GM21786 (cell line): ENCODE measurements at regions not wholly inside any gene's neighbourhood (a gene's known extent, or its start where the extent isn't known, plus 50 kb on each side); places are given as distances from the start of the nearest gene placed in this dataset.

ENCODE experiments used
- ATAC-seq: cut with Tn5 transposase; IDR thresholded peaks from one replicate; pipeline ENCODE4 v1.9.1; 2021; ENCODE audit not compliant: unreplicated experiment

DNA sequence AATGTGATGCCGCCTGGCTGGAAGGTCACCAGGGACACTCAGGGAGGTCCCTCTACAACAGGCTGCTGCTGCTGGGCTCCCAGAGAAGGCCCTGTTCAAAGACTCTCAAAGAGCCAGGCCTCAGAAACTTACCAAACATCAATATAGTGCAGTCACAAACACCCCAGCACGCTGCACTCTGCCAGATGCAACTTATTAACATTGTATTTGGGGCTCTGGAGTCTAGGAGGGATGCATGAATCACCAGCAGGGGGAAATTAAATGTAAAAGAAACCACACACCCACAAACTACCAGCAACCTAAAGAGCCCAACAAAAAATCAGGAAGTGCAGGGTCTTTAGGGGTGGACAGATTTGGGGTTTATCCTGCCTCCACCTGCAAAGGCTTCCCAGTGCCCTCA lies 74.6 kb upstream of the SPATA12 start:
- no peak for ATAC-seq

GRCh38 chr3:56985460-56985859 lies 75.0 kb upstream of the SPATA12 start:
- no peak for ATAC-seq

DNA sequence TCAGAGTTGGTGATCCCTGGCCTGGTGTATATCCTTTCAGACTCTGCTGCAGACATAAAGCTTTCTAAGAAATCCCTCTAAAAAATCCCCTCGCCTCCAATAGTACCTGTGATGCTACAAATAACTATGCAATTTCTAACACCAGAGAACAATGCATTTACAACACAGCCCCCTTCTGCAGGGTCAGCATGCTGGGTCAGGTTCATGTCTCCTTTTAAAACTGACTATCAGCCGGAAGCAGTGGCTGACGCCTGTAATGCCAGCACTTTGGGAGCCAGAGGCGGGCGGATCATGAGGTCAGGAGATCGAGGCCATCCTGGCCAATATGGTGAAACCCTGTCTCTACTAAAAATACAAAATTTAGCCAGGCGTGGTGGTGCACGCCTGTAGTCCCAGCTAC lies 77.0 kb upstream of the SPATA12 start:
- no peak for ATAC-seq

DNA sequence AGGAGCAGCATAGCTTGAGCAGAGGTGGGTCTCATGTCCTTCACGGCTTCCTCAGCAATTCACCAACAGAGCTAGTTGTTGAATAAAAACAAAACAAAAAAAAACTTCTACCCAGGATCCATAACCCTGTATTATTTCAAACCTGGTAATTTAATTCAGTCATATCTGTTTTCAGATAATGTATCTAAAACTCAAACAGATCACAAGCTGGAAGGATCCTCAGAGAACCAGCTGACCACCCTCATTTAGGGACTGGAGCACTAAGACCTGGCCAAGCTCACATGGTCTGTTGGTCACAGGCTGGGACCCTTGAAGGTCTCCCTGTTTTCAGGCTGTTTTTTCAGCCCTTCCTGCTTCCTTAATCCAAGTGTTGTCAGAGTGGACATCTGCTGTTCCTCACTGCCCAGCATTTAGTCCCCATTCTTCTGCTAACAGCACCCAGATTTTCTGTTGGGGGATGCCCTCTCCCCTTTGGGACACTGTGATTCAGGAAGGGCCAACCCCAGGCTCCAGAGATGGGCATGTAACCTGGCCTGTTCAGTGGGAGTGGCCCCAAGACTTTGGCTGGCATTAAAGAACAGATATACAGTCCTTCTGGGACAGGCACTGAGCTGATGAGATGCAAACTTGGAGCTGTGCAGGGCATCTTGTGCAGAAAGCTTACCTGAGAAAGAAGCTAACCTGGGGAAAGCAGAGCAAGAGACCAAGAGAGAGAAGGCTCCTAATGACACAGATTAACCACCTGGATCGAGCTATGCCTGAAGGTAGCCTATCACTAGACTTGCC lies 78.8 kb upstream of the SPATA12 start:
- no peak for ATAC-seq

DNA sequence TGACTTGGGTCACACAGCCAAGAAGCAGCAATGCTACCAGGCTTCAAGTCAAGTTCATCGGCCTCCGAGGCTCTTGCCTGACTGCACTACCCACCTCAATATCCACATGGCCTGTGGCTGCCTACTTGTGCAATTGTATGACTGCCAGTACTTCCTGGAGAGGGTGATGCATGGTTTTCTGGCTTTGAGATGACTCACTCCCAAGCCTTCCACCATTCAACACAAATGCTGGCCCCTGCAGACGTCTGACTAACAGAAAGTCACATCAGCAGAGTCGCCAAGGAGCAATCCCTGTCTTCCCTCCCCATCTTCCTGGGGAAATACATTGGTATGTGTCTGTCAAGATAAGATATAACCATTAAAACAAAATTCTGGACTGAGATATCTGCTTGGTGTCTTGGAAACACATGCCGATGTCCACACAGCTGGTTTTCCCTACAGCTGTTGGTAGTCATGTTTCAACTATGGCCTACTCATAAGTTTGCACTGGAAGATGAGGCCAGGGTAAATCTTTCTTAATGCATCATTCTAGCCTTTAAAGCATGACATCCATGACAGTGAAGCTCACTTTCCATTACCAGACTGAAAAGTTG lies 79.6 kb upstream of the SPATA12 start:
- no peak for ATAC-seq

DNA sequence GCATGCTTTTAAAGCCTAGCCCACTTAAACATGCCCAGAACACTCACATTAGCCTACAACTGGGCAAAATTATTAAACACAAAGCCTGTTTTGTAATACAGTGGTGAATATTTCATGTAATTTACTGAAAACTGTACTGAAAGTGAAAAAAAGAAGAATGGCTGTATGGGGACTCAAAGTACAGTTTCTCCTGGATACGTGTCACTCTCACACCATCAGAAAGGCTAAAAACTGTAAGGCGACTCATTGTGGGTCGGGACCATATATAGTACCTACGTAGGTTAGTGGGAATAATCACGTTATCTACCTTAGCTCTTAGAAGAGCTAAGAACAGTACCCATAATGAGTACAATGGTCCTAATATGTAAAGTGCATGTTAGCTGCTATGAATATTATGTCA lies 80.2 kb upstream of the SPATA12 start:
- ATAC-seq, result no peak

GRCh38 chr3:56979791-56980190 lies 80.7 kb upstream of the SPATA12 start:
- ATAC-seq, result no peak

DNA sequence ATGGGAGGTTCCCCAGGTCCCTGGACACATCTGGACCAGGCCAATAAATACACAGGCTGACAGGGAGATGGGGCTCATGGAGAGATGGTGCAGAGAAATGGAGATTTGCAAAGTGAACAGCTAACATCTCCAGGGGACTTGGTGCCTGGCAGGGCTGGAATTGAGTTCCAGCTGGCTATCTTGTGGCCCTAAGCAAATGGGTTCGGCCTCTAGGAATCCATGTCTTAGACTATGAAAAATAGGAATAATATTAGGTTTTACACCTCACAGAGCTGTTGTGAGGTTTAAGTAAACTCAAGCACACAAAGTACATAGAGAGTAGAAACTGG lies 82.9 kb upstream of the SPATA12 start:
- no peak for ATAC-seq

GRCh38 chr3:56976651-56977560 lies 83.6 kb upstream of the SPATA12 start:
- no peak for ATAC-seq

DNA sequence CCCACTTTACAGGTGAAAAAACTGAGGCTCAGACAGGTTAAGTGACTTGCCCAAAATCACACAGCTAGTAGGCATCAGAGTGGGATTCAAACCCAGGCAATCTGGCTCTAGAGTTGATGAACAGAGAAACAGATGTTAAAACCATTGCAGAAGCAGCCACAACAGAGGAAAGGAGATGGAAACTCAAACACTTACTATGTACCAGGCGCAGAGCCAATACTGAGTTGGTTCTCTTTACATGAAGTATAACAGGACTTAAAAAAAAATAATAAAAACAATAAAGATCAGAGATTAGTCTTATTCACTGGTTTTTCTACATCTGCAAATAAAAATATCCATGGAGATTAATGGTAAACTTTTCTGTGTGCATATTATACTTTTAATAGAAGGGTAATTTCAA lies 84.9 kb upstream of the SPATA12 start:
- ATAC-seq, result no peak

- no peak for ATAC-seq
These were observed 86.1 kb upstream of the SPATA12 start for GRCh38 chr3:56974247-56974930.

GRCh38 chr3:56971816-56972215 lies 88.6 kb upstream of the SPATA12 start:
- no peak for ATAC-seq

GRCh38 chr3:56971261-56971660 lies 89.2 kb upstream of the SPATA12 start:
- ATAC-seq, result no peak

GRCh38 chr3:56970461-56970879 lies 90.0 kb upstream of the SPATA12 start:
- no peak for ATAC-seq

GRCh38 chr3:56969851-56970250 lies 90.6 kb upstream of the SPATA12 start:
- ATAC-seq, result no peak

- no peak for ATAC-seq
These were observed 94.0 kb upstream of the SPATA12 start for GRCh38 chr3:56966509-56966908.

GRCh38 chr3:56966104-56966503 lies 94.4 kb upstream of the SPATA12 start:
- no peak for ATAC-seq

- ATAC-seq, result no peak
These were observed 97.5 kb upstream of the SPATA12 start for GRCh38 chr3:56962922-56963321.

- ATAC-seq, result no peak
These were observed 98.3 kb upstream of the SPATA12 start for GRCh38 chr3:56962206-56962605.

- ATAC-seq, result peak; percentile 69
These were observed 100.1 kb upstream of the SPATA12 start for GRCh38 chr3:56960234-56960917.

DNA sequence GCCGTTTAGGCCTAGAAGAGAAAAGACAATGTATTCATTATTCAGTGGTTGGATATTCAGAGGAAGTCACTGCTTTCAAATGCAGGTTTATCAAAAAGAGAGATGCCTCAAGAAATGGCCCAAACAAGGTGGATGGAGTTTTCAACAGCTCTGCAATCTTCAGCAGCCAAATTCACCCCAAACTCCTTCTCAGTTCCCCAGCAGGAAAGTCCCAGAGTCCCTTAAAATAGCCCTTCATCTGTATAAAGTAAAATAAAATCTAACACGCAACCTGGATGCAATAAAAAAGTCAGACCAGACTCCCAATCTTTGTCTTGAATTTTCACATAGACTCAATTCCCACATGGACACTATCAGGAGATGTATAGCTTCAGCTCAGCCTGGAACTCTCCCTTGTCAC lies 101.6 kb upstream of the SPATA12 start:
- no peak for ATAC-seq
